Bronchial epithelial cell (primary cell): ENCODE measurements at regions not wholly inside any gene's neighbourhood (a gene's known extent, or its start where the extent isn't known, plus 50 kb on each side); places are given as distances from the start of the nearest gene placed in this dataset.

ENCODE experiments used
- DNase-seq: peaks from one replicate; pipeline ENCODE4 v3.0.0-alpha.2; 2010; ENCODE audit warnings: low read depth
- FAIRE-seq: peaks from 2 replicates; lab custom pipeline; 2011; peaks lifted over from hg19 to GRCh38; lab: Jason Lieb, UNC
- H3K27me3 ChIP-seq: 2 replicates; pipeline ENCODE4 v1.5.1; 2011; ENCODE audit warnings: low read length; ENCODE audit not compliant: control insufficient read depth, insufficient read depth
- H3K36me3 ChIP-seq: 2 replicates; pipeline ENCODE4 v1.5.1; 2011; ENCODE audit warnings: low read length; ENCODE audit not compliant: control insufficient read depth, insufficient read depth
- H3K4me3 ChIP-seq: 2 replicates; pipeline ENCODE4 v1.5.1; 2011; ENCODE audit warnings: mild to moderate bottlenecking, low read depth, low read length, control low read depth
- CTCF ChIP-seq: IDR thresholded peaks from 2 replicates; pipeline ENCODE4 v1.5.1; 2011; ENCODE audit warnings: mild to moderate bottlenecking, moderate library complexity, low read length, control low read depth, inconsistent platforms; ENCODE audit not compliant: insufficient read depth, severe bottlenecking

- Histone ChIP-seq H3K36me3 (no peaks in the 10 kb centered on the region), H3K4me3 (no peak overlapping the region), H3K27me3 (no peaks in the 10 kb centered on the region)
- DNase-seq (peak; percentile 50), FAIRE-seq (no peak)
- TF ChIP-seq CTCF: no peak
Measured at GRCh38 chr2:220528180-220528675, 900.8 kb downstream of the SLC4A3 start.

GRCh38 chr2:220531216-220531615, 903.8 kb downstream of the SLC4A3 start:
- peak; percentile 47 for DNase-seq
- FAIRE-seq: no peak
- Histone ChIP-seq H3K4me3 (no peak overlapping the region), H3K27me3 (no peaks in the 10 kb centered on the region), H3K36me3 (no peaks in the 10 kb centered on the region)
- TF ChIP-seq CTCF: no peak

- TF ChIP-seq CTCF: peak; percentile 33
- no peak for FAIRE-seq
- H3K4me3 ChIP-seq: no peak overlapping the region
- no peaks in the 10 kb centered on the region for H3K27me3 ChIP-seq
- no peaks in the 10 kb centered on the region for H3K36me3 ChIP-seq
- DNase-seq: peak; percentile 42
Measured at GRCh38 chr2:220533485-220533884, 906.1 kb downstream of the SLC4A3 start.

GRCh38 chr2:220539481-220539880, 912.1 kb downstream of the SLC4A3 start:
- DNase-seq (no peak), FAIRE-seq (peak; percentile 40)
- no peak for TF ChIP-seq CTCF
- H3K27me3 ChIP-seq: no peaks in the 10 kb centered on the region
- H3K36me3 ChIP-seq: no peaks in the 10 kb centered on the region
- no peak overlapping the region for H3K4me3 ChIP-seq

- no peak overlapping the region for H3K4me3 ChIP-seq
- DNase-seq: no peak
- no peaks in the 10 kb centered on the region for H3K36me3 ChIP-seq
- no peaks in the 10 kb centered on the region for H3K27me3 ChIP-seq
- no peak for FAIRE-seq
- TF ChIP-seq CTCF: no peak
Measured at GRCh38 chr2:220544049-220544448, 916.6 kb downstream of the SLC4A3 start.

- H3K4me3 ChIP-seq: no peak overlapping the region
- no peaks in the 10 kb centered on the region for H3K27me3 ChIP-seq
- DNase-seq: peak; percentile 64
- no peak for FAIRE-seq
- no peak for TF ChIP-seq CTCF
- no peaks in the 10 kb centered on the region for H3K36me3 ChIP-seq
Measured at GRCh38 chr2:220550995-220551700, 923.7 kb downstream of the SLC4A3 start.
